ENCODE measurements at regions not wholly inside any gene's neighbourhood (a gene's known extent, or its start where the extent isn't known, plus 50 kb on each side); places are given as distances from the start of the nearest gene placed in this dataset.

- no peak for TF ChIP-seq CTCF (IDR thresholded peaks at IDR 0.05)
- no peak for TF ChIP-seq SMC3 (IDR thresholded peaks at IDR 0.05)
- TF ChIP-seq CHD2 (IDR thresholded peaks at IDR 0.05; ENCODE audit: low read length, partially characterized antibody), result no peak
- no peak for TF ChIP-seq SREBF2 (IDR thresholded peaks at IDR 0.05)
- no peak for TF ChIP-seq USF2 (IDR thresholded peaks at IDR 0.05)
- no peak for TF ChIP-seq RAD21 (conservative IDR thresholded peaks at IDR 0.05 in 1 of 2, IDR thresholded peaks at IDR 0.05 in 1 of 2)
- TF ChIP-seq MAX (IDR thresholded peaks at IDR 0.05), result no peak
- TF ChIP-seq HOXA7 (CRISPR knock-in tag; IDR thresholded peaks at IDR 0.05), result no peak
Measured at GRCh38 chr2:204364860-204365535, 180.3 kb upstream of the PARD3B start.
